Inferior parietal cortex (tissue), 1 donor: ENCODE measurements at regions not wholly inside any gene's neighbourhood (a gene's known extent, or its start where the extent isn't known, plus 50 kb on each side); places are given as distances from the start of the nearest gene placed in this dataset.

ENCODE experiments used
- DNase-seq: peaks from one replicate; pipeline ENCODE4 v3.0.0-alpha.2; 2016; ENCODE audit errors: extremely low spot score

- DNase-seq, result no peak
Observed at GRCh38 chr6:14635934-14636591, 518.5 kb downstream of the CD83 start.

GRCh38 chr6:14638435-14638905 lies 520.9 kb downstream of the CD83 start:
- DNase-seq, result no peak

DNA sequence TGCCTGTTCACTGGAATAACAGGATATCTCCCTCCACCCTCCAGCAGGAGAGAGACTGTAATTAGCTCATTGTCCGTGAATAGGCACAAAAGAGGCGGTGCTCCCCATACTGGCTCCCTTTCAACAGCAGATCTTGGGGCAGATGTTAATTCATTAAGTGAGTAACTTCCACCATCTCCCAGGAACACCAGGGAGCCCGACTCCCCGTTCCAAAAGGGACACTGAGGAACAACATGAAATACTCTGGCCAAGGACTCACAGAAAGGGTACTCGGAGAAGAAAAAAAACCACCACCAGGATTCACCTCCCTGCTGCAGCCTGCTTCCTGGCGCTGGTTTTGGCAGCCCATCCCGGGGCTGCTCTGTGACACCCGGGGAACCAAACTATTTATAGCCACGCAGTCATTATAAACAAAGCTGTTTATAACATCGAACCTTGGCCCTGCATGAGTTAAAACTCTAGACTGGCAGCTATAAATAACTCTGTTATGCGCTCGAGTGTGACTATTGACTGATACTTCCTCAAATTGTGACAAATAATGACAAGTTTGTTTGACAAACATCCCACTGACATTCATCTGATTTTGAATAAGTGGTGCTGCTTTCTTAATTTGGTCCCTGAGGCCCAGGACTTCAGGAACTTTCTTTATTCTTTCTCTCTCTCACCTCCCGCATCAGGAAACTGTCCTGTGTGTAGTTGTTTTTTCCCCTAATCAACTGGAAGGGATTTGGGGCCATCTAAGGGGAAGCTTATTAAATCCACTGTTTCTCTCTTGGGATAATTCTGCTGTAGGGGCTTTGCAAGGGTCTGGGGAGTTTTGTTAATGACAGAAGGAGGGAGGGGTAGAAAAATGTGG lies 521.6 kb downstream of the CD83 start:
- DNase-seq, result no peak

GRCh38 chr6:14639983-14640599 lies 522.5 kb downstream of the CD83 start:
- no peak for DNase-seq

- no peak for DNase-seq
Observed at GRCh38 chr6:14640631-14641030, 523.1 kb downstream of the CD83 start.

DNA sequence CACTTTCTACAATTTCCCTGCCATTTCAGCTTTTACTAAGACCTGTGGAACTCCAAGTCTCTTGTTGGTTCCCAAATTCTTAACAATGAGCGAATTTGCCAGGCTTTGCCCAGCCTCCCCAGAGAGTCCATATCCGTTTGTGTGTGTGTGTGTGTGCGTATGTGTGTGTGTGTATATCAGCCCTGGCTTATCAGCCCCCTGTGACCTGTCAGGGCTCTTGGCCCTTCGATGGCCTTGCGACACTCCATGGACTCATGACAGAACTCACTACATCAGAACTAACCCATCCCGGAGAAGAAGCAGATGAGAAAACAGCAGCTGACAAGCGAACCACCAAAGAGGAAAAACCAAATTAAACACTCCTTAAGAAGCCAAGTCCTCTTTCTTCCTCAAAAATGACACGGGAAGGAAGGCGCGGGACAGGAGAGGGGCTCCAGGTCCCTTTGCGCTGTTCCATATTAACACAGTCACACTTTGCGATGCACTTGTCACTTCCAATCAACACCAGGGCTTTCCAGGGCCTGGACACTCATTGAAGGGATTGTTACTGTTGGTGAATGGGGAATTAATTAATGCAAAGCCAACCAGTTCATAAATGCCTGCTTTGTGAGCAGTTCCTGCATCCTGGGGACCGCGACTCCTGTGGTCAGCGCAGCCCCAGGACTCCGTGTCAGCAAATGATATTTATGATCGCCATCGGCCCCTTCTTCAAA lies 524.0 kb downstream of the CD83 start:
- DNase-seq, result no peak

- no peak for DNase-seq
Observed at GRCh38 chr6:14642136-14642505, 524.5 kb downstream of the CD83 start.

- no peak for DNase-seq
Observed at GRCh38 chr6:14642842-14643241, 525.3 kb downstream of the CD83 start.

GRCh38 chr6:14644381-14644780 lies 526.8 kb downstream of the CD83 start:
- DNase-seq, result no peak

- no peak for DNase-seq
Observed at GRCh38 chr6:14645221-14645620, 527.6 kb downstream of the CD83 start.

DNA sequence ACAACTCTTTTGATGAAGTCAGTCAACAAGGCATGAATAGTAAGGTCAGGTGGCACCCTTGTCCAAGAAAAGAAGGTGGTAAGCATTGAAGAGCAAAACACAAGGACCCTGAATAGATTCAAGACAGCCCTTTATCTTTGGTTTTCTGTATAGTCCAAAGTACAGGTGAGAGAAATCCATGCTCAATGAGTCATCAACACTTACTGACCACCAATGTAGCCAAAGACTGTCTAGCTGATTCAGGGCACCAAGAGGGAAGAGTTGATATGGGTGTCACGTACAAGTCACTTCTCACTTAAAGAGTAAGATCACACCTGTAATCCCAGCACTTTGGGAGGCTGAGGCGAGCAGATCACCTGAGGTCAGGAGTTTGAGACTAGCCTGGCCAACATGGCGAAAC lies 528.3 kb downstream of the CD83 start:
- no peak for DNase-seq

DNA sequence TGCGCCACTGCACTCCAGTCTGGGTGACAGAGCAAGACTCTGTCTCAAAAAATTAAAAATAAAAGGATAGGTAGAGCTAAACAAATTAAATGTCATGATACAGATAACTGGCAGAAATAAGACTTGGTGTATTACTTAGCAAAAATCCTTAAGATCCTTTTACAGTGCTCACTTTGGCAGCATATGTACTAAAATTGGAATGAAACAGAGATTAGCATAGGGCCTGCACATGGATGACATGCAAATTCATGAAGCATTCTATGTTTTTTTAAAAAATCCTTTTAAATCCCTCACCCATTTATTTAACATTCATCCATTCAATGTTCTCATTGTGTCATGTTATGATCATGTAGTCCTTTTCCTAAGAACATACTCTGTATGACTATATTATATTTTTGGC lies 528.8 kb downstream of the CD83 start:
- DNase-seq, result no peak

GRCh38 chr6:14647357-14647756 lies 529.8 kb downstream of the CD83 start:
- no peak for DNase-seq

DNA sequence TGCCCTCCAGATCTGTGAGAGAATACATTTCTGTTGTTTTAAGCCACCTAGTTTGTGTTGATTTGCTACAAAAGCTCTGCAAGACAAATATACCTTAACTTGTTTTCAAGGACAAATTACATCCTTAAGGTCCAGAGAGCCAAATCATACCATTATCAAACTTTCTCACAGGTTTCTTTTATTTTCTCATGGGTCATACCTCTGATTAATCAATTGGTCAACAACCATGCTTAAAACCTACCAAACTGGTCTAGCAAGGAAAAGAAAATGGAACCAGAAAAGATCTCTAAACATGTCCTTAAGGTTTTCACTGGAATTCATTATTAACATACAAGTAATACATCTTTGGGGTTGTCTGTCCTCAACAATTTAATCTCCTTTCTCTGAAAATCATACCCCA lies 535.0 kb downstream of the CD83 start:
- DNase-seq, result no peak

- DNase-seq, result no peak
Observed at GRCh38 chr6:14655201-14656061, 537.9 kb downstream of the CD83 start.

DNA sequence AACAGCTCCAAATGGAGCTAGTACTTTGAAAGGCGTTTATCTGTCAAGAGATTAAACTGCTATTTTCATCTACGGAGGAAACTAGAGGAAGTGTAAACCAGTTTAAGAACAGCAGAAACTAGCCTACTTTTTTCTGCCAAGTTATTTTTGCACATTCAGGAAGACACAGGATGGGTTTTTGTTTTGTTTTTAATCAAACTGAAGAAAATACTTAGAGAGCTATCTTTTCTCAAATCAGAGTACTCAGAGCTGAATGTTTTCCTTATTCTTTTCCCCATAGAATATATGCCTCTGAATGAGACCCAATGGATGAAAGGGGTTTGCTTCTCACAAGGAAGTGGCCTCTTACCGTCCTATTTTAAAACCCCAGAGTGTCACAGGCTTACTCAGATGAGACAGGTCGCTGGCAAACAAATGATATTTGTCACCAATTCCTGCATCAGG lies 538.5 kb downstream of the CD83 start:
- DNase-seq, result no peak

- DNase-seq, result no peak
Observed at GRCh38 chr6:14656649-14657048, 539.1 kb downstream of the CD83 start.

GRCh38 chr6:14658030-14658429 lies 540.5 kb downstream of the CD83 start:
- no peak for DNase-seq

GRCh38 chr6:14658886-14659561 lies 541.5 kb downstream of the CD83 start:
- no peak for DNase-seq

DNA sequence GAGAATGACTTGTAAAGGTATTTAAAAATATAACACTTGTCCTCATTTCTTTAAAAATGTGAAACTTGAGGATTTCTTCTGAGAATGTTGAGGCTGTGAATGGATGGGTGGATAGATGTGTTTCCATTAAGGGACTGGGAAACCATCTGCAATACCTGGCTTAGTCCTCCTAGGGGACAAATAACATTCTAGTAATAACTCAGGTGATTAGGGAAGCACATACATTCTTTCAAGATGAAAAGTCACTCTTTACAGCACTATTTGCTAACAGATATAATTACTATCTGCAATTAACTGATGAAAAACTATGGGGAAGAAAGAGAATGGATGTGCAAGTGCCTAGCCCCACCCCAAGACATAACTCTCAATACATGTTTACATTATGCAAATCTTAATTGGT lies 542.3 kb downstream of the CD83 start:
- no peak for DNase-seq
